ENCODE measurements at regions not wholly inside any gene's neighbourhood (a gene's known extent, or its start where the extent isn't known, plus 50 kb on each side); places are given as distances from the start of the nearest gene placed in this dataset.

DNA sequence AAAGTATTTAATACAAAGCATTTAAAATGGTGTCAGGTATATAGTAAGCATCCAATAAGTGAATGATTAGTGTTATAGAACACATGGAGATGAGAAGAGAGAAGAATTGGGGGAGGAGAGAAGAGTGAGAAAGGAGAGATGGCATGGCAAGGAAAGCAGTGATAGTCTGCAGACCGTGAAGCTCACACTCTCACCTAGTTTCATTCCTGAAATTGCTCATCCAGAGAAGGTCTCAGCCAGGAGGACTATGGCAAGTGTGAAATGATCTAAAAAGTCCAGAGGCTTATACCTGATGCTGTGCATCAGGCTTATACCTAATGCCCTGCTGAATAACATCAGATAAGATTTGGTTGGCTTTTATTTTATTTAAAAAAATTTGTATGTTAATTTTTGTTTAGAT lies 351.6 kb upstream of the KLF12 start:
- no peak for TF ChIP-seq CBFB (IDR thresholded peaks at IDR 0.05; ENCODE audit: low read depth)
- TF ChIP-seq, protein P1, sequence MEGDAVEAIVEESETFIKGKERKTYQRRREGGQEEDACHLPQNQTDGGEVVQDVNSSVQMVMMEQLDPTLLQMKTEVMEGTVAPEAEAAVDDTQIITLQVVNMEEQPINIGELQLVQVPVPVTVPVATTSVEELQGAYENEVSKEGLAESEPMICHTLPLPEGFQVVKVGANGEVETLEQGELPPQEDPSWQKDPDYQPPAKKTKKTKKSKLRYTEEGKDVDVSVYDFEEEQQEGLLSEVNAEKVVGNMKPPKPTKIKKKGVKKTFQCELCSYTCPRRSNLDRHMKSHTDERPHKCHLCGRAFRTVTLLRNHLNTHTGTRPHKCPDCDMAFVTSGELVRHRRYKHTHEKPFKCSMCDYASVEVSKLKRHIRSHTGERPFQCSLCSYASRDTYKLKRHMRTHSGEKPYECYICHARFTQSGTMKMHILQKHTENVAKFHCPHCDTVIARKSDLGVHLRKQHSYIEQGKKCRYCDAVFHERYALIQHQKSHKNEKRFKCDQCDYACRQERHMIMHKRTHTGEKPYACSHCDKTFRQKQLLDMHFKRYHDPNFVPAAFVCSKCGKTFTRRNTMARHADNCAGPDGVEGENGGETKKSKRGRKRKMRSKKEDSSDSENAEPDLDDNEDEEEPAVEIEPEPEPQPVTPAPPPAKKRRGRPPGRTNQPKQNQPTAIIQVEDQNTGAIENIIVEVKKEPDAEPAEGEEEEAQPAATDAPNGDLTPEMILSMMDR (IDR thresholded peaks at IDR 0.05 in 2 of 3, conservative IDR thresholded peaks at IDR 0.05 in 1 of 3; ENCODE audit: control insufficient read depth in 2 of 3, extremely low read depth in 1 of 3, insufficient read depth in 1 of 3, low read depth in 3 of 3, low read length in 3 of 3): no peak
- TF ChIP-seq TBL1XR1 (IDR thresholded peaks at IDR 0.05; ENCODE audit: low read depth, low read length): no peak
- no peak for TF ChIP-seq REST (IDR thresholded peaks at IDR 0.05; ENCODE audit: low read depth, low read length)
- no peak for TF ChIP-seq ZZZ3 (IDR thresholded peaks at IDR 0.05; ENCODE audit: control insufficient read depth, insufficient read length, low read depth)
- TF ChIP-seq EZH2 (IDR thresholded peaks at IDR 0.05; ENCODE audit: borderline replicate concordance, control insufficient read depth, low read depth, low read length): no peak
